GM15510 (cell line): ENCODE measurements at regions not wholly inside any gene's neighbourhood (a gene's known extent, or its start where the extent isn't known, plus 50 kb on each side); places are given as distances from the start of the nearest gene placed in this dataset.

Source experiments
- POLR2A ChIP-seq: IDR thresholded peaks from 3 replicates; pipeline ENCODE4 v1.6.1; 2011; ENCODE audit warnings: borderline replicate concordance; ENCODE audit not compliant: insufficient read length; ENCODE audit errors: extremely low read depth

GRCh38 chr15:38897551-38897950 is 332.9 kb upstream of the RASGRP1 start:
- TF ChIP-seq POLR2A = no peak

GRCh38 chr15:38898236-38898635 is 333.6 kb upstream of the RASGRP1 start:
- TF ChIP-seq POLR2A = no peak

GRCh38 chr15:38899300-38899699 is 334.7 kb upstream of the RASGRP1 start:
- no peak for TF ChIP-seq POLR2A

- TF ChIP-seq POLR2A = no peak
These were observed 339.7 kb upstream of the RASGRP1 start for GRCh38 chr15:38904298-38904697.

GRCh38 chr15:38905632-38906031 is 341.0 kb upstream of the RASGRP1 start:
- TF ChIP-seq POLR2A = no peak

DNA sequence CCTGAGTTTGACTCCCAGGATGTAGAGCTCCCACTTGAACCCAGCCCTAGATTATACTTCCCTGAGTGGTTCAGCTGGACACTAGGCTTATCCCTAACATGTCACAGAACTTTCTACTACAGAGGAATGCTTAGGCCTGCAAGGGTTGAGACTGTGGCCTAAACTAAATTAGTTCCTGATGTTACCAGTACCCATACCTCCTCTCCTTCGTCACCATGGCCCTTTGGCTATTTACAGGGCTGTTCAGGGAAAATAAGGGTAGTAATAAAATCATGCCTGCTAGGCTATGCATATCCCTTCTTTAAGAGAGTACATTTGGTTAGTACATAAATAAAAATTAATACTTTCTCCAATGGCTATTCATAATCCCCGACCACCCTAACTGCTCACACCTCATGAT is 356.4 kb upstream of the RASGRP1 start:
- TF ChIP-seq POLR2A = no peak

- TF ChIP-seq POLR2A = no peak
These were observed 356.9 kb upstream of the RASGRP1 start for GRCh38 chr15:38921471-38921870.

- TF ChIP-seq POLR2A = no peak
These were observed 363.8 kb upstream of the RASGRP1 start for GRCh38 chr15:38928431-38928830.

- TF ChIP-seq POLR2A = no peak
These were observed 366.4 kb upstream of the RASGRP1 start for GRCh38 chr15:38930851-38931572.

DNA sequence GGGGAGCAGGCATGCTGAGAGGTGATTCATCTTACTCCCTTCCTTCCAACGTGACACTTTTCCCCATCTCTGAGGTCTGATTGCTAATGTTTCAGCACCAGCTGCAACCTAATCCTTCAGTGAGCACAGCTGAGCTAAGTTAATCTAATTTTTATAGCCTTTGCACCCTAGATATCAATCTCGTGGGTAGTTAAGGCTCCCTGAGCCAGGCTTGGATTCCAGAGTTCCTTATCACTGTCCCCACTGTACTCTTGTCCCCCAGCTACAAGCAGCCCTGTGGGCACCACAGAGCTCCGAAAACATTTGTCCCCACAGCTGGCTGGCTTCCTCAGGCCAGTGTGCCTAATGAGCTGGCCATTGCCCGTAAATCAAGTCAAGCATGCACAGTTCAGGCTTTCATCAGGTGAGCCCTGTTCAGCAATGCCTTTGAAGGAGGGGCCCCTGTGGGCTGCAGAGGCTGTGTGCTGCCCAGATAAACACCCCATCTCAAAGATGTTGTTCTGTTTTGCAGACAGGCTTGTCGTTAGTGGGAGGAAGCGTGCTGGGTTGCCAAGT is 376.9 kb upstream of the RASGRP1 start:
- no peak for TF ChIP-seq POLR2A

GRCh38 chr15:38944536-38944935 is 379.9 kb upstream of the RASGRP1 start:
- no peak for TF ChIP-seq POLR2A

GRCh38 chr15:38945551-38946298 is 381.1 kb upstream of the RASGRP1 start:
- TF ChIP-seq POLR2A = no peak

GRCh38 chr15:38954090-38954489 is 389.5 kb upstream of the RASGRP1 start:
- TF ChIP-seq POLR2A = no peak

GRCh38 chr15:38961456-38961855 is 396.8 kb upstream of the RASGRP1 start:
- TF ChIP-seq POLR2A = no peak

DNA sequence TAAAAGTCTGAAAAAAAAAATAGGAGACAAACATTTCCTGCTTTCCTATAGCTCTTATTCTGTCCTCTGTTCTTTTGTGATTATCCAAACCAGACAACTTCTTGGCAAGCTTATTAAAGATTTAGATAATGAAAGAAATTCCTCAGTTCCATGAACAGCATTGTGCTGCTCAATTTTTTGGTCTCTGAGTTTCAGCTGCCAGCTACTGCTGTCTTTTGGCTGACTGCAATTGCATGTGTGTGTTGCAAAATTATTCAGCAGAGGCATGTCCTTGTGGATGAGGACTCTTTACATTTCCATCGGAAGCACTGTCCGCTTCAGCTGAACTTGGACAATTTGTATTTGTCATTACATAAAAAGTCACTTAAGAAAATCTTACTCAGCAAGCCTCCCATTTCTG is 397.3 kb upstream of the RASGRP1 start:
- no peak for TF ChIP-seq POLR2A

DNA sequence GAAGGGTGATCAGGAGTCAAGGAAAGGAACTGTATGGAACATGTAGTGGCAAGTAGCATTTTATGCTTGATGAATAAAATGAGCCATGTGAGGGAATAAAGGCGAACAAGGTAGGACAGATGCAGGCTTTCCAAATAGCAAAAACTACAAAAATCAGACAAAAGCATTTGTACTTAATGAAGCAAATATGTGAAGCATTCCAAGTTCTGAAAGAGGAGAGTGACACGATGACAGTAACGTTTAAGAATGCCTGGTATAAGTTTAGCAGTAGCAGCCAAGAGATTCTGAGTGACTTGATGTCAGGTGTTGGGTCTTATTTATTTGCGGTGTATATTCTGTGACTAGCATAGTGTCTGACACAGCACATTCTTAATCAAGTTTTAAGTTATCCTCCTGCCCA is 408.2 kb upstream of the RASGRP1 start:
- no peak for TF ChIP-seq POLR2A
